ENCODE measurements at regions not wholly inside any gene's neighbourhood (a gene's known extent, or its start where the extent isn't known, plus 50 kb on each side); places are given as distances from the start of the nearest gene placed in this dataset.

DNA sequence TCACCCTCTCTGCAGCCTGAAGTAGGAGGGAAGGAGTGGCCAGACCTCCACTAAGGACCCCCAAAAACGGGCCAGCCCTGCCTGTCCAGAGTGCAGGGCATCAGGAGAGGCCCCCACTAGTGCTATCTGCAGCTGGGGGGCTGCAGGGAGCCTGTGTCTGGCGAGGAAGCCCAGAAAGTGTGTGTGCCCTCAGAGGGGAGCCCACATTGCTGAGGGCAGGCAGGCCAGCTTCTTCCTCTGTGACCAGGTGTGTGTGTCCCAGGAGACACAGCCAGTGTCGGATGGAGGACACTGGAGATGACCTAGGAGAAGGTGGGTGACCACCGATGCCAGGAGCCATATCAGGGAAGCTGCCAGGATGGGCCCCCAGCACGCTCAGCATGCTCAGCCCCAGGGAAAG is 218.7 kb downstream of the IRX2 start:
- DNase-seq (ENCODE audit: low read depth), result no peak

DNA sequence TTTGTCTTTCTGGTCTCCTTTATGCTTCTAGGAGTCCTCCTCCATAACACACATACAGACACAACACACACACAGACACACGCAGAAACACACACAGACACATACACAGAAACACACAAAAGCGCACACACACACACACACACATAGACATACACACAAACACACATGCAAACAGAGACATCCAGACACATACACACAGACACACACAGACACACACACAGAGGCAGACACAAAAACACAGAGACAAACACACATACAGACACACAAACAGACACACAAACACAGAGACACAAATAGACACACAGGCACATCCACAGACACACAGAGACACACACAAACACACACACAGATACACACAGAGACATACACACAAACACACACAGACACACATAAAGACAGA is 220.2 kb downstream of the IRX2 start:
- DNase-seq (ENCODE audit: low read depth), result no peak

DNA sequence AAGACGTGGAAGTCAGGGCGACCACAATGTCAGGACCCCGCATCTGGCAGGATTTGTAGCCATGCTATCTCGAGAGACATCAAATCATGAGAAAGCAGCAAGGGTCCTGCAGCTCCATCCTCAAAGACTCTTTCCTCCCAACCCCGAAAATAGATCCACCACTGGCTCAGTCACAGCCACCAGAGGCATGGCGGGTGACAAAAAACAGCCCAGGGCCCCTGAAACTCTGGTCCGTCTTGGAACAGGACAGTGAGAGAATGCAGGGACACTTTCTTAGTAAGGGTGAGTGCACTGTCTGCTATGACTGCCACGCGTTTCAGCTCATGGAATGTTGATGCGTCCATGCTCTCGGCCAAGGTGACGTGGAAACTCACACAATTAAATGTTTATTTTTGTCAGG is 220.9 kb downstream of the IRX2 start:
- no peak for DNase-seq (ENCODE audit: low read depth)

DNA sequence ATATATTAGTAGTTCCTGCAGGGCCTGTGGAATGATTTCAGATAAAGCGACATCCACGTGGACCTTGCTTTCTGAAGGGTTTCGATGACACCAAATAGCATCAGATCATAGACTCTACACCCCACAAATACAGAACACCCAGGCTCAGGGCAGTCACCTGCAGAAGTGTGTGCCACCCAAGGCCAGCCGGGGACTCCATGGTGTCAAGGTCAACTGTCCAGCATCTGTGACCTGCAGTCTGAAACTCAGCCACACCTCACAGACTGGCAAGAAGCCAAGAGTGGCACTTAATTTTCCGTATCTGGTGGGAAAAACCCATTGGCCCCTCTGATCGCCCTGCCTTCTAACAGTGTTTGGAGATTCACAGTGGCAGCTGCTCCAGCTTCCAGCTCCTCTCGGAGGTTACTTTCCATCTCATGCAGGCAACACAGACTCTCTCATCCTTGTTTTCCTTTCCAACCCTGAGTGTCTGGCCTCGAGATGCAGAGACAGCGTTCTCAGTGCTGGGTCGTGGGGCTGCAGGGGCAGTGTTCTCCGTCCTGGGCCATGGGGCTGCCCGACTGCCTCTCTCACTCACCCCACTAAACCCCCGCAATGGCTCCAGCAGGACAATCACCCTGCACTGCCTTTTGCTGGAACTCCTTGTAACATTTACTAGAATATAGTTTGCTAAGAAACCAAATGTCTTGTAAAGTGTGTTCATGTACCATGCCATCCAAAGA is 221.9 kb downstream of the IRX2 start:
- no peak for DNase-seq (ENCODE audit: low read depth)

DNA sequence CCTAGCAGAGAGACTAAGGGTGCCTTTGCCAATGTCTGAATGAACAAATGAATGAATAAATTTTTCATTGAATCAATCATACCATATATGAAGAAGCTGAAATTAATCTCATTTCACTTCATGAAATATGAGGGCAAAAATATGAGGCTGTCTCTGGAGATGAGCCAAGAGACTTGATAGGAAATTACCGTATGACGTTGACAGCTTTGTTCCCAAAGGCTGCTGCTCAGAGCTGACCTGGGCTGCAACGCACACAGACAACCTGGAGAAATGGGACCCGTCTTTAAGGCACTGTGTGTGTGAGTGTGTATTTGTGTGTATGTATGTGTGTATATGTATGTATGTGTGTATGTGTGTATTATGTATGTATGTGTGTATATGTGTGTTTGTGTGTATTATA is 226.1 kb downstream of the IRX2 start:
- DNase-seq (ENCODE audit: low read depth), result no peak

DNA sequence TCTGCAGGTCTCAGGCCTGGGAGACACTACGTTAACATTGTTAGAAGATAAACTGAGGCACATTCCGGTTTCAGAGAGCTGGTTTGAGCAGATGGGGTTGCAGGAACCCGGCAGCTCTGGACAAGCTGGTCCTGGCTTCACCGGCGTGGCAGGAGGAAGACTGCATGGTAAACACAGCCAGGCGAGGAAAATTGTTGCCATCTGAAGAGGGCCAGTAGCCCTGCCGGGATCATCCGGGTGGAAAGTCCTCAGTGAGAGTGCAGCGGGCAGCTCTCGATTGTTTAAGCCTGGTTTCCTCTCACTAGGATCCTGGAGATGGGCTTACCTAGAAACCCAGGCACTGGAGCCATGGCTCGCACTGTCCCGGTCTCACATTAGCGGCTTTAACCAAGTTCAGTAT is 226.9 kb downstream of the IRX2 start:
- no peak for DNase-seq (ENCODE audit: low read depth)

DNA sequence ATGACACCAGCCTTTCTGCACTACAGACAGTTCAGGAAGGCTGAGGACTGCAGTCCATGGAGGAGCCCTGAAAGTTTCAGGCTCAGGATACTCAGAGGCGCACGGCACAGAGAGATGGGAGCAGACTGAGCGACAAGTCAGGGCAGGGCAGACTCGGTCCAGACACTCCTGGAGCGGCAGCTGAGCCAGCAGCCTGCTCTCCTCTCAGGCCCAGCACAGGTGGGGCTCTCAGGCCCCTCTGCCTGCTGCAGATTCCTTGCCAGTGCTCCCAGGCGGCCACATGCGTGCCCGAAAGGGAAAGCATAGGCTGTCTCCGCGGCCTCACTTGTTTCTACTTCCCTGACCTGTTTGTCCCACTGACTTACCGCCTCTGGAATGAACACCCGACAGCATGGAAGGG is 228.3 kb downstream of the IRX2 start:
- DNase-seq (ENCODE audit: low read depth), result no peak

DNA sequence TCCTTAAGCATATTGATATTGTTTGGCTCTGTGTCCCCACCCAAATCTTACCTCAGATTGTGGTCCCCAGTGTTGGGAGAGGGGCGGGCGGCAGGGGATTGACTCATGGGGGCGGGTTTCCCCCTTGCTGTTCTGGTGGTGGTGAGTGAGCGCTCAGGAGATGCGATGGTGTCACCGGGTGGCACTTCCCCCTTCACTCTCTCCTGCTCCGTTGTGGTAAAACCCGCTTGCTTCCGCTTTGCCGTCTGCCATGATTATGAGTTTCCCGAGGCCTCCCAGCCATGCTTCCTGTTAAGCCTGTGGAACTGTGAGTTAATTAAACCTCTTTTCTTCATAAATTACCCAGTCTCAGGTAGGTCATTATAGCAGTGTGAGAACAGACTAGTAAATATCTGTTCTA is 229.1 kb downstream of the IRX2 start:
- no peak for DNase-seq (ENCODE audit: low read depth)

DNA sequence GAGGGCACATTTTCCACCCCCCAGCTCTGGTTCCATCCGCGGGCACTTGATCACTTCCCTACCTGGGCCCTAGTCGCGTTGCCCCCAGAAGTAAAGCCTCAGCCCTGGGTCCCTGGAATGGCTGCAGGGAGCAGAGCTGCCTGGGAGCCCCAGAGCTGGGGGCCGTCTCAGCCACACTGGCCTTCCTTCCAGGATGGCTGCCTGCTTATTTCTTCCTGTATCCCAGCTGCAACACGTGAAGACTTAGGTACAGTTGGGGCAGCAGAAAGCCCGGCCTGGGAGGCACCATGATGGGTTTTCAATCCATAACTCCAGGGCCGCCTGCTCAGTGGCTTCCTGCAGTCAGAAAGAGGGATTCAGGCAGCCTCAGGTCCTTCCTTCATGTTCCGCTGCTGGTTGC is 232.3 kb downstream of the IRX2 start:
- no peak for DNase-seq (ENCODE audit: low read depth)

DNA sequence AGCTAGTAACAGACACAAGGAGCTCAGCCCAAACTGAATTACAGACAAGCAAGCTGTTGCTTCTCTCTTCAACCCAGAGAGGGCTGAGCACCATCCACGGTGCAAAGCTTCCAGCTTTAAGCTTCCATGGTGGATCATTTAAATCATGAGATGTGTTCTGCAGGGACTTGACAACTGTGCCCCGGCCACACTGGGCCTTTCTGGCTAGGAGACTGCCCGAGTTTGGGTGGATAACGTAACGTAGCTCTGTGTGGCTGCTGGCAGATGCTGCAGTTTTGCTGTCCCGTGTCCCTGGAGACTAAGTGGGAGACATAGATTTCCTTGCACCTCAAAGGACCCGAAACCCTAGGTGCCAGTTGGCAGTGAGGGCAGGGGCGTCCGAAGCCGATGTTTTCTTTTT is 234.0 kb downstream of the IRX2 start:
- no peak for DNase-seq (ENCODE audit: low read depth)

DNA sequence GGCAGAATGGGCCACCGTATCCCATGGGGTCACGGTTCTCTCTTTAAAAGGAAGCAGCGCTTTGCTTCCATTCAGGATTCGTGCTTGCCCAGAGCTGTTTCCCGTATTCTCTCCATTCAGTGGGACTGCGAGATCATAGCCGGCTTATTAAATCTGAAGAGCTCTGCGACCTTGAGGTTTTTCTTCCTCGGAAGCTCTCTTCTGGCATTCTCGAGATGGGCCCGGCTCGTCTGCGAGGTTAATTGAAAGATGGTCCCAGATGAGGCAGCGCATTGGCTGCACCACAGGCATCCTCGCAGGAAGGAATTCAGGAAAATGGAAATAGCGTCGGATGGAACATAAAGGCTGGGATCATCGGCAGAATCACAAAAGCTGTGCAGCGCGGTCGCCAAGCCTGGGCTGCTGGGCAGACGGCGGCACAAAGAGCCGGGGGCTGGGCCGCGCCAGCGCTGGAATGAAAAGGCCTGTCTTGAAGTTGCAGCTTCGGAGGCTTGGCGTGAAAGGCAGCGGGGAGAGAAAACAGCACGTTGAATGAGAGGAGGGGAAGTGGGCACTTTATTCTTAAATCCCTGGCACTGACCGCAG is 236.2 kb downstream of the IRX2 start:
- DNase-seq (ENCODE audit: low read depth), result no peak

DNA sequence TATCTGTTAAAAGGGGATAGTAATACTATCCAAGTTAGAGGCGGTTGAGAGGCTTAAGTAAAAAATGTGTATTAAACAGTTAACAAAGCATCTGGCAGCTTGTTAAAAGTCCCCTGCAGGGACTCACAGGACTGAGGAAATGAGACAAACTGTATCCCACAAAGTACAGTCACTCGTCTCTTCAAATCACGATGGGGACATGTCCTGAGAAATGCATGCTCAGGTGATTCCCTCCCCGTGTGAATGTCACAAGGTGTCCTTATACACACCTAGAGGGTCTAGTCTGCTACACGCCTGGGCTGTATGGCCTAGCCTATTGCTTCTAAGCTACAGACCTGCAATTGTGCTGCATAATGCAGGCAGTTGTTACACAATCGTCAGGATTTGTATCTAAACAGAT is 237.0 kb downstream of the IRX2 start:
- DNase-seq (ENCODE audit: low read depth), result no peak

DNA sequence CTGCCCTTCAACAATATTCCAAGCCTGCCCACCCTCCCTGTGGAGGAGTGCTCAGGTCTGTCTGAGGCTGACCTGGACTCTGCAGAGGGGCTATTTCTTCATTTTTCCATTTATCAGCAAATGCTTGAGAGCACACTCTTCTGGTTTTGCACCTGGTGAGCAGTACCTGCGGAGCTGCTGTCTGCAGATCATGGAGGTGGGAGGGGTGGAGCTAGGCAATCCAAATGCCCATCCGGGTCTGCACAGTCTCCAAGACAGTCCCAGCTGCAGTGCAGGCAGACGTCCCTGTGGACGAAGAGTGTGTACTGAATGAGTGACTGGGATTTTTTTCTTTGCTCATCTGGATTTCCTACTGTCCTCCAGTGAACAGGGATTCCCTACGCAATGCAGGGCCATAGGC is 239.8 kb downstream of the IRX2 start:
- DNase-seq (ENCODE audit: low read depth), result no peak

DNA sequence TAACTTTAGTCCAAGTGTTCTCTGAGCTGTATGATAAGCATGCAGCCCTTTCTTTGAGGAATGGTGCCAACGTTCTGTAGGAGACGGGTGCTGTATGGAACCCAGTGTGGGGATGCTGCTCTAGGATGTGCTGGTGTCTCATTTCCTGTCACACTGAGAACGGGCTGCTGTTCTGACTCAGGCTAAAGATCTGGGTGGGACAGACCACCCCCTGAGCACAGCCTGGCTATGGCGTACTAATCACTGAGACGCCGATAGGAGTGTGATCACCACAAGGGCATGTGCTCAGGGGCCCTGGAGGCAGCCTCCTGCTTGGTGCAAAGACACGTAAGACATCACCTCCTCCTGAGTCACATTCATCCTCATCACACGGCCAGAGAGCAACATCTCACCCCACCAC is 240.4 kb downstream of the IRX2 start:
- DNase-seq (ENCODE audit: low read depth), result no peak

DNA sequence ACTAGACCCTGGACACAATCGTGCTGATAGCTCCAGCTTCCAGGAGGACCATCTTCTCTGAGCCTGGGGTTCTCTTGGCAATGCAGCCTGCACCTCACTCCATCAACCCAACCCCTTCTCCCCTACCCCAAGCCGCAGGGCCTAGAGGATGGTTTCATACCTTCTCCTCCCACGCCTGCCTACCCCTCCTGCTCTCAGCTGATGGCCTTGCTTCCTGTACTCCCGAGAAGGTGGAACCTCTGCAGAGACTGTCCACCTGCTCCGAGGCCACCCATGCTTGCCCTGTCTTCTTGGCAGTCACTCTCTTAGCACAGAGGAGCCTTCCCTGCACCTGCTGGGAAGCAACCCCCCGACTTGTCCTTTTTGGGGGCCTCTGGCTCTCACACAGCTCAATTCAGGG is 241.9 kb downstream of the IRX2 start:
- DNase-seq (ENCODE audit: low read depth), result no peak

DNA sequence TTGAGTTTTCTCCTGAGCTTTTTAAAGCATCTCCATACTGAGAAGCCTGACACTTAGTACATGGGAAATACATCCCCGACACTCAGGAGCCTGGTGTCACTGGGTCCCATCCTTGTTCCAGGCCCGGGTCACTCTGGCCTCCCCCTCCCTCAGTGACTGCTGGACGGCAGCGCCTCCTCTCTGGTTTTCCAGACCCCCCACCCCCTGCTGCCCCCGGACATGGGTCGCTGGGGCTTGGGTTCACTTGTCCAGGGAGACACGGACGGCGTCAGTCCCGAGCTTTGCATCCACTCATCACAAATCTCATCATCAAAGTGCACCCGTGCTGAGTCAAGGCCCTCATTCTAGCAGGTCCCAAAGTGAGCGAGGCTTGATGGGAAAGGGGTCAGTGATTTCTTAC is 243.0 kb downstream of the IRX2 start:
- DNase-seq (ENCODE audit: low read depth), result no peak

DNA sequence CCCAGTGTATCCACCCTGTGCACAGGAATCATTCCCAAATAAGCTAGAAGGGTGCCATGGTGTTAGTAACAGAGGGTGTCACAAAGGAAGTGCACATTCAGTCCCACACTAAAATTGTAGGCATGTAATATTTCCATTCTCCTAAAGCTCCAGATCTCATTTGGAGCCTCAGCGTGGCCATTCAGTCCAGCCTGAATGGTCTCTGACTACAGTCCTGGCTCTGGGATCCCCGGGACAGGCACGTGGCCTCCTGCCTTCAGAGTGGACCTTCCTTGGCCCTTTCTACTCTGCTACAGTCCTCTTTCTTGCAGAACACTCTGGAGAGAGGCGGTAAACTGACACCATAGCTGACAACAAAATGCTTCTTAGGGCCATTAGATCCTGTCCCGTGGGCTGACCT is 243.9 kb downstream of the IRX2 start:
- no peak for DNase-seq (ENCODE audit: low read depth)

DNA sequence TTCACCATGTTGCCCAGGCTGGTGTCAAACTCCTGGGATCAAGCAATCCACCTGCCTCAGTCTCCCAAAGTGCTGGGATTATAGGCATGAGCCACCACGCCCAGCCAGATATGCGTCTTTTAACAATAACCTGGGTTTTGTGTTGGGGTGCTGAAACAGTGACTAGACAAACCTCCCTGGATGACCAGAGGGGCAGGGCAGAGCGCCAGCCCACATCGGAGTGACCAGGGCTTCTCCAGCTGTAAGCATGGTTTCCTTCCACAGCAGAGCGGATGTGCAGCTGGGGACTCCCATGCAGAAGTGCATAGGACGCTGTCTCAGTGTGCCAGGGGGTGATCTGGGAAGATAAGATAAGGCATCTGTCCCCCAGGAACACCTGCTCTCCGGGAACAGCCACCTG is 244.9 kb downstream of the IRX2 start:
- DNase-seq (ENCODE audit: low read depth), result no peak

DNA sequence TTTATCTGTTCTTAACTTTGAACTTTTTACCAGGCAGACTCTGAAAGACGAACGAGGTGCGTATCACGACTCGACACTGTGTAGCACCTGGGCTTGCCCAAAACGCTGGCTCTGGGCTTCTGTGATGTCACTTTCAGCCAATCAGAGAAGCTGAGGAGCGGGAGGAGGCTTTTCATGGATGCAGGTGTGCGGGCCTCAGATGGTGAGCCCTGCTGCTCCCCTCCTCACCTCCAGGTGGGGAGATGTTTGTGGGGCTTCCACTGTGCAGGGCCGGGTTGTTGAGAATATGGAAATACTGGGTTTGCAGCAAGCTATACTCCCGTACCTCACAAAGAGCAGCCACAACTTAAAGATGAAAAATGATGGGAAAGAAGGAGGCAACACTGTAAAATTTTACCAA is 246.3 kb downstream of the IRX2 start:
- no peak for DNase-seq (ENCODE audit: low read depth)

DNA sequence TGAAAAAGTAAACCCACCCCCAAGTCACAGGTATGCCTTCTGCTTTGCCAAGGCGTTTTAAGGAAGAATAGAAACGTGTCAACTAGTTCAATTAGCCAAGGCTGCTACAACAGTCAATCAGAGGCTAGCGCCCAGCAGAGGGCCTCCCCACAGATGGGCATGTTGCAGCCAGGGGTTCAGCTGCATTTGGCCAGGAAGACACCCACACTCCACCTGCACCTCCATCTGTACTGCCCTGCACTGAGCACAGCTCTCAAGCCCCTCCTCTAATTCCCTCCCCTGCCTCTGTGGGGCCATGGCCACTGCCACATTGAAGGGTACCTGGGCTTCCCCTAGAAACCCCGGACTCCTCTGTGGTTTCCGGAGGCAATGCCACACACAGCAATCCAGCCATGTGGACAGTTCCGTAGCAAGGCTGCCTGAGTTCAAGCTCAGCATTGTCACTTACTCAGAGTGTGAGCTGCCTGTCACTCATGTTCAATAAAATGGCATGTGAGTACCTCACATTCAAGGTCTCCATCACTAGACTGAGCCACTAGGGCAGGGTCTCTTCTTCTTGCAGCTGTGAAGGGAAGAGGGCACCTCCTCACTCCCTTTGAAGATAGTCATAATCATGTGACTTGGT is 248.4 kb downstream of the IRX2 start:
- DNase-seq (ENCODE audit: low read depth), result no peak

DNA sequence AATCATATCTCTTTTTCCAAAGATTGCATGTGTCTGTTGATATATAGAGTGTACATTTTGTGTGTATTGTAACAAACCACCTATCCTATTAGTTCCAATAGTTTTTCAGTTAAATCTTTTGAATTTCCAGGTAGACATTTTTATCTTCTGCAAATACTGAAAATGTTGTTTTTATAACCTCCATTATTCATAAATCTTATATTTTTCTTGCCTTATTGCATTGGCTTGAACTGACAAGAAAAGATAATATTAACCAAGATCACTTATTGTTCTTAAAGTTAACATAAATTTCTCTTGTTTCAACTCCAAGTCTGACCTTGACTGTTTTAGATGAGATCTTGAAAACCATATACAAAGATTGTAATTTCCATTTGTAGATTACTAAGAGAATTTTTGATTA is 251.6 kb downstream of the IRX2 start:
- no peak for DNase-seq (ENCODE audit: low read depth)

DNA sequence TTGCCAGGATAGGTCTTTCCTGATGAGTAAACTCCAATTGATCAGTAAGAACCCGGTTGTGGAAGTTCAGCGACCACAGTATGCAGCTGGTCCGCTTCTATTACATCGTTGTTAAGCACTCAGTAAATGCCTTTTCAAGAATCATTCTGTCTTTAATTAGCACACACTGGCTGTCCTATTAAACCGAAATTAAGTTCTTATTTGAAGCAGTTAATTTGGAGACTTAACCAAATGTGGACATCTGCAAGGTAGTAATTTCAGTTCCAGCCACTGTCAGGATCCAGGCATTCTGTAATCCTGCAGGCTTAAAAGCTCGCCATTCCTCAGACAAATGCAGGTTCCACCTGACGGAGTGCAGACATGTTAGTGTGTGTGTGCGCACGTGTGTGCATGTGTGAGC is 254.6 kb downstream of the IRX2 start:
- no peak for DNase-seq (ENCODE audit: low read depth)

DNA sequence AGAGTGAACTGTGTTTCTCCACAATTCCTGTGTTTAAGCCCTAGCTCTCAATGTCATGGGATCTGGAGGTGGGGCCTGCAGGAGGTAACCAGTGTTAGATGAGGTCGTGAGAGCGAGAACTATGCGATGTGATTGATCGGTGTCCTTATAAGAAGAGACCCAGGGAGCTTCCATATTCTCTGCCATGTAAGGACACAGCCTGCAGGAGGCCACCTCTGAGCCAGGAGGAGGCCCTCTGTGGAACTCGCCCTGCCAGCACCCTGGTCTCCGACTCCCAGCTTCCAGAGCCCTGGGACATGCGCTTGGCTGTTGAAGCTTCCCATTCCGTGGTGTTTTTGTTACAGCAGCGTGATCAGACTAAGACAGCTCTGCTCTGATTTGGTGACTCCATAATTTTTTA is 255.4 kb downstream of the IRX2 start:
- DNase-seq (ENCODE audit: low read depth), result no peak

DNA sequence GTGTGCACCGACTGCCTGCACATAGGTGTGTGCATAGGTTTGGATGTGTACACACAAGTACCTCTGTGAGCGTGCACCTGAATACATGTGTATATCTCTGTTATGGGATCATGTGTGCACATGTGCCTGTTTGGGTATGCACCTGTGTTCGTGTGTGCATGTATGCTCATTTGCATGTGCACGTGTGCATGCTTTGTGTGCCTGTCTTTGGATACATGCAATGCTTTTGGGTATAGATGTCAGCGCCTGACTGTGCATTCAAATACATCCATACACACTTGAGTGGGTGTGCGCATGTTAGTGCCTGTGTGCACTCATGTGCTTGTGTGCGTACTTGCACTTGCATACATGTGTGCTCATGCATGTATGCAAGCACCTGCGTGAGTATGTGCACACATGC is 258.1 kb downstream of the IRX2 start:
- DNase-seq (ENCODE audit: low read depth), result no peak

Data from fibroblast of gingiva (primary cell).